H1 (cell line): ENCODE measurements at regions not wholly inside any gene's neighbourhood (a gene's known extent, or its start where the extent isn't known, plus 50 kb on each side); places are given as distances from the start of the nearest gene placed in this dataset.

ENCODE experiments used
- CTCF ChIA-PET: fragments of 300-600 bp; sonication (Branson Sonifier 250); formaldehyde crosslinking; loops from one replicate; lab custom pipeline; 2021; ENCODE audit not compliant: partially characterized antibody; lab: Charles Lee
- POLR2A ChIA-PET: fragments of 300-600 bp; sonication (Branson Sonifier 250); formaldehyde crosslinking; loops from one replicate; lab custom pipeline; 2021; ENCODE audit warnings: inconsistent platforms; ENCODE audit not compliant: partially characterized antibody; lab: Charles Lee
- DNase-seq, 2 experiments: peaks; one replicate each; pipeline versions ENCODE4 v3.0.0 to v3.0.0-alpha.2; 2010 to 2022; ENCODE audit warnings: low spot score in 2 of 2, low read depth in 1 of 2, mixed read lengths in 1 of 2
- FAIRE-seq: peaks from 2 replicates; lab custom pipeline; 2011; peaks lifted over from hg19 to GRCh38; lab: Jason Lieb, UNC
- H2AFZ ChIP-seq: 2 replicates; pipeline ENCODE4 v1.8.1; 2012; ENCODE audit warnings: low read length, inconsistent platforms
- H2AK5ac ChIP-seq: 2 replicates; pipeline ENCODE4 v1.6.1; 2013; ENCODE audit warnings: low read depth, low read length
- H2BK120ac ChIP-seq: replicated peaks from 2 replicates; pipeline ENCODE3; 2013; ENCODE audit warnings: low read depth, low read length, inconsistent platforms
- H2BK12ac ChIP-seq: 2 replicates; pipeline ENCODE4 v1.6.1; 2013; ENCODE audit warnings: low read depth, low read length
- H2BK15ac ChIP-seq: 2 replicates; pipeline ENCODE4 v1.6.1; 2013; ENCODE audit warnings: low read length
- H2BK20ac ChIP-seq: 2 replicates; pipeline ENCODE4 v1.6.1; 2013; ENCODE audit warnings: low read length
- H2BK5ac ChIP-seq: 2 replicates; pipeline ENCODE4 v1.6.1; 2013; ENCODE audit warnings: low read depth, low read length
- H3K14ac ChIP-seq: 2 replicates; pipeline ENCODE4 v1.6.1; 2013; ENCODE audit warnings: inconsistent platforms; ENCODE audit not compliant: insufficient read length
- H3K18ac ChIP-seq: 2 replicates; pipeline ENCODE4 v1.6.1; 2013; ENCODE audit warnings: low read length; ENCODE audit errors: extremely low read depth
- H3K23ac ChIP-seq: 2 replicates; pipeline ENCODE4 v1.6.1; 2013; ENCODE audit warnings: inconsistent platforms; ENCODE audit not compliant: insufficient read length
- H3K23me2 ChIP-seq: 2 replicates; pipeline ENCODE4 v1.6.1; 2013; ENCODE audit warnings: low read depth, low read length
- H3K27ac ChIP-seq: 2 replicates; pipeline ENCODE4 v1.6.1; 2011; ENCODE audit warnings: low read depth, low read length, inconsistent platforms
- H3K27me3 ChIP-seq, 4 experiments: replicated peaks in 1 of 4; 1 replicate in 1 of 4; 2 replicates in 3 of 4; pipeline versions ENCODE4 v1.6.1 to v1.8.1; 2011 to 2013; ENCODE audit warnings: low read length in 3 of 4, mild to moderate bottlenecking in 3 of 4, inconsistent platforms in 2 of 4, mixed read lengths in 2 of 4, moderate library complexity in 1 of 4; ENCODE audit not compliant: control insufficient read depth in 3 of 4, insufficient read depth in 3 of 4; ENCODE audit errors: extremely low read depth in 1 of 4
- H3K36me3 ChIP-seq, 4 experiments: 2 replicates each; pipeline versions ENCODE4 v1.6.1 to v1.8.1; 2011 to 2013; ENCODE audit warnings: mild to moderate bottlenecking in 4 of 4, low read length in 3 of 4, moderate library complexity in 2 of 4, control low read depth in 1 of 4, inconsistent platforms in 1 of 4; ENCODE audit not compliant: insufficient read depth in 4 of 4, control insufficient read depth in 2 of 4
- H3K4ac ChIP-seq: replicated peaks from 2 replicates; pipeline ENCODE3; 2013; ENCODE audit warnings: low read length, low read depth, mixed read lengths, inconsistent platforms; ENCODE audit not compliant: insufficient read length
- H3K4me1 ChIP-seq, 4 experiments: replicated peaks in 1 of 4; 1 replicate in 1 of 4; 2 replicates in 3 of 4; pipeline versions ENCODE4 v1.6.1 to v1.8.1; 2011 to 2013; ENCODE audit warnings: low read length in 3 of 4, inconsistent platforms in 2 of 4, mixed read lengths in 1 of 4; ENCODE audit not compliant: insufficient read depth in 4 of 4, control insufficient read depth in 3 of 4
- H3K4me2 ChIP-seq, 2 experiments: 2 replicates each; pipeline versions ENCODE4 v1.6.1 to v1.8.1; 2011 to 2013; ENCODE audit warnings: low read depth in 2 of 2, low read length in 2 of 2, control low read depth in 1 of 2, inconsistent platforms in 1 of 2, mild to moderate bottlenecking in 1 of 2; ENCODE audit not compliant: insufficient read depth in 1 of 2
- H3K4me3 ChIP-seq, 4 experiments: fragments of 200-600, 300-600 bp in 1 of 4; sonication (generic), shearing (Covaris generic), sonication (Bioruptor Twin) in 1 of 4; 2 replicates each; pipeline versions ENCODE4 v1.5.1 to v1.8.1; 2011 to 2016; ENCODE audit warnings: low read length in 4 of 4, low read depth in 3 of 4, control low read depth in 2 of 4, inconsistent platforms in 2 of 4, mild to moderate bottlenecking in 2 of 4, mixed read lengths in 1 of 4, moderate library complexity in 1 of 4; ENCODE audit not compliant: insufficient read depth in 2 of 4; ENCODE audit errors: extremely low read depth in 1 of 4
- H3K56ac ChIP-seq: replicated peaks from 2 replicates; pipeline ENCODE3; 2013; ENCODE audit warnings: low read depth, mild to moderate bottlenecking, mixed read lengths, low read length, inconsistent platforms; ENCODE audit not compliant: insufficient read length
- H3K79me1 ChIP-seq: 2 replicates; pipeline ENCODE4 v1.6.1; 2013; ENCODE audit warnings: low read depth, low read length, control low read depth
- H3K79me2 ChIP-seq, 2 experiments: 2 replicates each; pipeline versions ENCODE4 v1.6.1 to v1.8.1; 2012 to 2013; ENCODE audit warnings: low read length in 2 of 2, mild to moderate bottlenecking in 2 of 2, inconsistent platforms in 1 of 2; ENCODE audit not compliant: insufficient read depth in 2 of 2, control insufficient read depth in 1 of 2
- H3K9ac ChIP-seq, 4 experiments: replicated peaks in 1 of 4; 1 replicate in 1 of 4; 2 replicates in 3 of 4; pipeline versions ENCODE4 v1.6.1 to v1.8.1; 2011 to 2013; ENCODE audit warnings: low read depth in 3 of 4, low read length in 3 of 4, control low read depth in 2 of 4, mild to moderate bottlenecking in 2 of 4, moderate library complexity in 2 of 4, inconsistent platforms in 1 of 4; ENCODE audit errors: extremely low read depth in 1 of 4
- H3K9me3 ChIP-seq, 2 experiments: 2 replicates each; pipeline versions ENCODE4 v1.6.1 to v1.8.1; 2012 to 2013; ENCODE audit warnings: mild to moderate bottlenecking in 2 of 2, moderate library complexity in 2 of 2, control low read depth in 1 of 2, inconsistent platforms in 1 of 2, low read depth in 1 of 2, low read length in 1 of 2, mixed read lengths in 1 of 2; ENCODE audit not compliant: insufficient read depth in 2 of 2
- H4K20me1 ChIP-seq, 2 experiments: replicated peaks in 1 of 2; 2 replicates each; pipeline versions ENCODE3 to v1.8.1; 2011 to 2013; ENCODE audit warnings: inconsistent platforms in 2 of 2, low read length in 2 of 2, mild to moderate bottlenecking in 1 of 2; ENCODE audit not compliant: insufficient read depth in 2 of 2, control insufficient read depth in 1 of 2
- H4K5ac ChIP-seq: 2 replicates; pipeline ENCODE4 v1.6.1; 2013; ENCODE audit warnings: low read length, low read depth, mixed read lengths, inconsistent platforms; ENCODE audit not compliant: insufficient read length
- H4K8ac ChIP-seq: 2 replicates; pipeline ENCODE4 v1.8.0; 2013; ENCODE audit warnings: mild to moderate bottlenecking, moderate library complexity, low read length, inconsistent platforms; ENCODE audit not compliant: insufficient read depth; ENCODE audit errors: extremely low read depth
- H4K91ac ChIP-seq: replicated peaks from 2 replicates; pipeline ENCODE3; 2013; ENCODE audit warnings: low read length, mixed read lengths, inconsistent platforms; ENCODE audit not compliant: insufficient read length
- CBX8 ChIP-seq: fragments of 300-800, 300-1000 bp; sonication (generic); IDR thresholded peaks from 2 replicates; pipeline ENCODE4 v1.7.1; 2016; ENCODE audit warnings: low read depth, low read length, borderline replicate concordance
- HDAC6 ChIP-seq: IDR thresholded peaks from one replicate; pipeline ENCODE4 v1.7.1; 2012; ENCODE audit warnings: low read depth, mild to moderate bottlenecking, inconsistent platforms, low read length, moderate library complexity
- WGBS, 2 experiments: shearing (Covaris generic) in 1 of 2; methylation state at CpG; one replicate each; pipeline versions ENCODE4 v1.1.6 to v1.1.7; 2013 to 2015; ENCODE audit warnings: low lambda C conversion rate in 2 of 2, mixed read lengths in 2 of 2, inconsistent platforms in 1 of 2, low coverage in 1 of 2, missing lambda C conversion rate in 1 of 2; ENCODE audit not compliant: insufficient replicate concordance in 2 of 2, insufficient coverage in 1 of 2, insufficient read length in 1 of 2; ENCODE audit errors: extremely low coverage in 1 of 2, missing lambda C conversion rate in 1 of 2; 5-methylcytosine and 5-hydroxymethylcytosine counted together

GRCh38 chr13:65074248-65074647 is 2155.9 kb downstream of the PCDH9 start:
- Histone ChIP-seq H3K9me3 (no peaks in the 10 kb centered on the region), H3K18ac (no peak overlapping the region), H3K4me2 (no peak overlapping the region), H2BK5ac (no peak overlapping the region), H3K36me3 (no peaks in the 10 kb centered on the region), H3K14ac (no peak overlapping the region), H4K20me1 (no peaks in the 10 kb centered on the region), H3K4me3 (no peak overlapping the region), H2AFZ (no peak overlapping the region), H3K27ac (no peak overlapping the region), H3K23me2 (no peaks in the 10 kb centered on the region), H4K8ac (no peak overlapping the region), H2BK120ac (no peak overlapping the region), H3K9ac (no peak overlapping the region), H3K27me3 (no peaks in the 10 kb centered on the region), H3K4ac (no peak overlapping the region), H2AK5ac (no peak overlapping the region), H2BK12ac (no peak overlapping the region), H2BK20ac (no peak overlapping the region), H3K4me1 (no peaks in the 10 kb centered on the region), H3K79me1 (no peaks in the 10 kb centered on the region), H4K5ac (no peak overlapping the region), H3K56ac (no peak overlapping the region), H3K23ac (no peak overlapping the region), H4K91ac (no peak overlapping the region), H3K79me2 (no peaks in the 10 kb centered on the region), H2BK15ac (no peak overlapping the region)
- TF ChIP-seq HDAC6 (no peak), CBX8 (no peak)
- ChIA-PET CTCF (no interaction called here), POLR2A (no interaction called here)
- 78% methylated on average over 5 of the region's 5 CpGs; no CpG with 5 or more reads in 1 of the 2 experiments for WGBS, 2 experiments
- DNase-seq (no peak), FAIRE-seq (no peak)
